GM12891 (cell line): ENCODE measurements at regions not wholly inside any gene's neighbourhood (a gene's known extent, or its start where the extent isn't known, plus 50 kb on each side); places are given as distances from the start of the nearest gene placed in this dataset.
"Not testable (repeated sequence)": the region's sequence is repeated elsewhere in the genome, so short reads cannot be mapped to it uniquely, and the experiment has no call there.

Source experiments
- POLR2A ChIP-seq: IDR thresholded peaks from 2 replicates; pipeline ENCODE4 v1.6.1; 2011; ENCODE audit warnings: low read depth, low read length, control low read depth
- POLR2AphosphoS5 ChIP-seq: IDR thresholded peaks from 2 replicates; pipeline ENCODE4 v1.6.1; 2011; ENCODE audit warnings: low read depth, low read length, control low read depth
- TAF1 ChIP-seq: IDR thresholded peaks from 2 replicates; pipeline ENCODE4 v1.6.1; 2011; ENCODE audit warnings: low read depth, low read length, control low read depth

GRCh38 chr6:103709236-103709635 lies 1150.5 kb downstream of the HACE1 start:
- not testable (repeated sequence) for TF ChIP-seq POLR2A, POLR2AphosphoS5, TAF1
